Adrenal gland (tissue), 9 donors: ENCODE measurements at regions not wholly inside any gene's neighbourhood (a gene's known extent, or its start where the extent isn't known, plus 50 kb on each side); places are given as distances from the start of the nearest gene placed in this dataset.

Experiments
- DNase-seq, 7 donors: peaks; one replicate each; pipeline ENCODE4 v3.0.0-alpha.2; 2019 to 2020
- H3K27ac ChIP-seq, 5 donors: fragments of 200-600 bp; sonication (generic) in 4 of 5; 1 replicate in 3 of 5; 2 replicates in 2 of 5; pipeline versions ENCODE4 v1.5.1 to v1.8.0; 2016 to 2020; ENCODE audit warnings: mild to moderate bottlenecking in 1 of 5
- H3K27me3 ChIP-seq: fragments of 200-600 bp; 2 replicates; pipeline ENCODE4 v1.8.0; 2021
- H3K36me3 ChIP-seq, 2 donors: fragments of 200-600 bp; replicated peaks in 1 of 2; 1 replicate in 1 of 2; 2 replicates in 1 of 2; pipeline versions ENCODE4 v1.5.1 to v1.8.0; 2018 to 2022
- H3K4me1 ChIP-seq, 2 donors: fragments of 200-600 bp; replicated peaks in 1 of 2; 1 replicate in 1 of 2; 2 replicates in 1 of 2; pipeline versions ENCODE4 v1.5.1 to v1.8.0; 2018 to 2021
- H3K4me3 ChIP-seq, 4 donors: fragments of 200-600 bp; sonication (generic) in 3 of 4; one replicate each; pipeline ENCODE4 v1.5.1; 2016 to 2018
- H3K9me3 ChIP-seq, 3 donors: fragments of 200-600 bp; sonication (generic) in 1 of 3; replicated peaks in 1 of 3; 1 replicate in 2 of 3; 2 replicates in 1 of 3; pipeline versions ENCODE4 v1.5.1 to v1.8.0; 2016 to 2021
- POLR2A ChIP-seq, 2 donors: fragments of 450-650 bp; IDR thresholded peaks; one replicate each; pipeline ENCODE4 v1.6.1; 2017; ENCODE audit warnings: antibody characterized with exemption in 2 of 2, mild to moderate bottlenecking in 2 of 2, moderate library complexity in 1 of 2
- WGBS, 4 donors: extraction: QIAGEN DNeasy Blood & Tissue Kit in 2 of 4; methylation state at CpG; one replicate each; pipeline versions ENCODE4 v1.1.5 to v1.1.7; 2013 to 2017; 5-methylcytosine and 5-hydroxymethylcytosine counted together
- intact Hi-C, 2 donors: fragments of 100-400 bp; cut with DNase I; formaldehyde crosslinking; loops; one replicate each; pipeline versions ENCODE4 v1.14.1 to v1.15.0; 2022 to 2023
- TF ChIP-seq, protein P1 (sequence below), 6 experiments: fragments of 450-650 bp in 4 of 6; fragments of 200-600 bp in 2 of 6; sonication (generic) in 1 of 6; IDR thresholded peaks; 1 replicate in 5 of 6; 2 replicates in 1 of 6; pipeline versions ENCODE4 v1.5.1 to v1.8.0; 2016 to 2021; ENCODE audit warnings: antibody characterized with exemption in 6 of 6, mild to moderate bottlenecking in 2 of 6, moderate library complexity in 1 of 6
- donor health status: healthy with polysubstance abuse.
- donor health status: Bipolar disorder and iron deficiency.
- donor health status: DM: yes; HTN: yes; CAD: no.
- donor health status: DM: no; HTN: no; CAD: no.
- donor health status: DM: no; HTN: no; CAD: no.

DNA sequence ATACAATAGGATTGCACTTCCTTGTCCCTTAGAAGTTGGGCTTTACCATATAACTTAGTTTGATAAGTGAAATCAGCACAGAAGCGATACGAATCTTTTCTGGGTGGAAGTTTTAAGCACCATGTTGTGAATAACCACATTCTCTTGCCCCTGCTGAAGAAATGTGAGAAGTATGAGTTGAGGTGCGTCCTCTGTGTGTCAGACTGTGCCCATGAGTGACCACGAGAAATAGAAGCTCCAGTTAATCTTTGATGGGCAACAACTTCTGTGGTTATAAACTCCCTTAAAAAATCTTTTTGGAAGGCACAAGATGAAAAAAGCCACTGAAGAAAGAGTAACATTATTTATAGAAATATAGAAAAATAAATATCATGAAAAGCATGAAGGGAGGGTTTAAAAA lies 668.2 kb downstream of the DTWD2 start:
- TF ChIP-seq POLR2A (IDR thresholded peaks at IDR 0.05) = no peak
- TF ChIP-seq, protein P1, sequence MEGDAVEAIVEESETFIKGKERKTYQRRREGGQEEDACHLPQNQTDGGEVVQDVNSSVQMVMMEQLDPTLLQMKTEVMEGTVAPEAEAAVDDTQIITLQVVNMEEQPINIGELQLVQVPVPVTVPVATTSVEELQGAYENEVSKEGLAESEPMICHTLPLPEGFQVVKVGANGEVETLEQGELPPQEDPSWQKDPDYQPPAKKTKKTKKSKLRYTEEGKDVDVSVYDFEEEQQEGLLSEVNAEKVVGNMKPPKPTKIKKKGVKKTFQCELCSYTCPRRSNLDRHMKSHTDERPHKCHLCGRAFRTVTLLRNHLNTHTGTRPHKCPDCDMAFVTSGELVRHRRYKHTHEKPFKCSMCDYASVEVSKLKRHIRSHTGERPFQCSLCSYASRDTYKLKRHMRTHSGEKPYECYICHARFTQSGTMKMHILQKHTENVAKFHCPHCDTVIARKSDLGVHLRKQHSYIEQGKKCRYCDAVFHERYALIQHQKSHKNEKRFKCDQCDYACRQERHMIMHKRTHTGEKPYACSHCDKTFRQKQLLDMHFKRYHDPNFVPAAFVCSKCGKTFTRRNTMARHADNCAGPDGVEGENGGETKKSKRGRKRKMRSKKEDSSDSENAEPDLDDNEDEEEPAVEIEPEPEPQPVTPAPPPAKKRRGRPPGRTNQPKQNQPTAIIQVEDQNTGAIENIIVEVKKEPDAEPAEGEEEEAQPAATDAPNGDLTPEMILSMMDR (IDR thresholded peaks at IDR 0.05) = no peak
- H3K27me3 ChIP-seq = no peaks in the 10 kb centered on the region
- no peak for DNase-seq
- H3K36me3 ChIP-seq = no peaks in the 10 kb centered on the region
- WGBS, 4 donors = 89 to 95% (median 92%) methylated on average over 4 of the region's 4 CpGs
- H3K4me3 ChIP-seq = no peak overlapping the region
- H3K27ac ChIP-seq = no peak overlapping the region
- H3K9me3 ChIP-seq = no peaks in the 10 kb centered on the region
- no peaks in the 10 kb centered on the region for H3K4me1 ChIP-seq
- intact Hi-C loops = no loop called here

DNA sequence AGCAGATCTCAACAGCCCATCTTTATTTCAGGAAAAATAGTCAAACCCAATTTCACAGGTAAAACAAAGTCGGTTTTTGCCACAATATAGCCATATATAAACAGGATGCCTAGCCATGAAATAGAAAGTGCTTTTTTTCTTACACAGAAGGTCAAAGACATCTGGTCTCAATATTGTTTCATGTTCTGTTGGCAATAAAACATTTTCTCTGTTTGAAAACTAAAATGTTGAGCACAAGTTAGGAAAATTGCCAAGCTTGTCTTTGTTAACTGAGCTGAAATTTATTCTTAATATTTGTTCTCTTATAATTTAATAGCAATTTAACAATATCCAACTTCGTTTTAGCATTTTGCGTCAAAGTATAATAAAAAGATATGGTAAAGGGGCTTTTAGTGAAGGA lies 673.4 kb downstream of the DTWD2 start:
- no peak for DNase-seq
- intact Hi-C loops = no loop called here
- TF ChIP-seq POLR2A (IDR thresholded peaks at IDR 0.05) = no peak
- Histone ChIP-seq H3K4me1 (no peaks in the 10 kb centered on the region), H3K36me3 (no peaks in the 10 kb centered on the region), H3K4me3 (no peak overlapping the region), H3K9me3 (no peaks in the 10 kb centered on the region), H3K27me3 (no peaks in the 10 kb centered on the region), H3K27ac (no peak overlapping the region)
- 63 to 66% (median 65%) methylated on average over 3 of the region's 3 CpGs for WGBS, 4 donors

DNA sequence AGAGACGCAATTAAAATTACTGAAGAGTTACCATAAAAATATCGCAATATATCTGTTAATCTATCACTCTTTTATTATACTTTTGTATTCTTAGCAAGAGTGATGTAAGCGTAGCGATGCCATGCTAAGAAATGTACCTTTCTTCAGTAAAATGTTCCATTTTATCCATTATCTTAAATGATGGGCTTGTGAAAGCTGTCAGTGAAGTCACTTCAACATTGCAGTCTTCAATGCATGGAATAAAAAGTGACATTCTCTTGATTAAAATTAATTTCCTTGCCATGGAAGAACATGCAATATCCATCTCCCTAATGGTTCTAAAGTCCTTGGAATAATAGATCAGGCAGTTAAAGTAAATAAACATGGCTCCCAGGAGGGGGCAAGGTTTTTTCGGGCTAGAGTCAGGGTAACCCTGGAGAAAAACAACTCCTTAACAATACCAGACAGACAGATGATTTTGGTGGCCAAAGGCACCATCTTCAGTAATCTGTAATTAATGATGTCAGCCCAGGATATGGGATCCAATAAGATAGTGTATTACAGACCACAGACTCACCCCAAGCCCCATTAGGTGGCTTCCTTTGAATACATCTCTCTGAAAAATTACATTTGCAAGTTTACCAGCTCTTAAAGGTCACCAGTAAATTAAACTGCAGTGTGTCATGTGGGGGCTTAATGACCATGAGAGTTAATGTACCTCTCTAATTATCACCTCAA lies 677.1 kb downstream of the DTWD2 start:
- H3K9me3 ChIP-seq = no peaks in the 10 kb centered on the region
- 74 to 86% (median 84%) methylated on average over 5 of the region's 5 CpGs for WGBS, 4 donors
- H3K36me3 ChIP-seq = no peaks in the 10 kb centered on the region
- no peaks in the 10 kb centered on the region for H3K4me1 ChIP-seq
- intact Hi-C loops = no loop called here
- no peak for DNase-seq
- no peaks in the 10 kb centered on the region for H3K27me3 ChIP-seq
- H3K27ac ChIP-seq = no peak overlapping the region
- TF ChIP-seq, protein P1 (IDR thresholded peaks at IDR 0.05) = no peak
- no peak for TF ChIP-seq POLR2A (IDR thresholded peaks at IDR 0.05)
- H3K4me3 ChIP-seq = no peak overlapping the region

DNA sequence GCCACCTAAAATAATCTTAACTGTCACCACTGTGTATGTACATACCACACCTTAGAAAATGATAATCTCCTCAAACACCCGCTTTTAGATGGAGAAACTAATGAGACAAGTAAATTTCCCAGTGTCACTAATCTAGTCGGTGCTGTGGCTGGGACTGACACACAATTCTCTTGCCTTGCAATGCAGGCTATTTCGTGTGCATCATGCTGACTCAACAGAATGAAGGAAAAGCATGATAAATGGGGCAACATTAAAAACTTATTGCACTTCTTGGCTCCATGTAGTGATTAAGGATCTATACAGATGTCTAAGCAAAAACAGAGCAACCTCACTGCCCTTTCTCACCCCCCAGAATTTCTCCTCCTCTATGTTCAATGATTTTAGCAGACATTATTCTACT lies 677.9 kb downstream of the DTWD2 start:
- Histone ChIP-seq H3K36me3 (no peaks in the 10 kb centered on the region), H3K27me3 (no peaks in the 10 kb centered on the region), H3K4me3 (no peak overlapping the region), H3K27ac (no peak overlapping the region), H3K4me1 (no peaks in the 10 kb centered on the region), H3K9me3 (no peaks in the 10 kb centered on the region)
- TF ChIP-seq, protein P1 (IDR thresholded peaks at IDR 0.05) = no peak
- no peak for TF ChIP-seq POLR2A (IDR thresholded peaks at IDR 0.05)
- 45 to 64% (median 55%) methylated on average over 3 of the region's 3 CpGs for WGBS, 4 donors
- intact Hi-C loops = no loop called here
- DNase-seq = no peak

DNA sequence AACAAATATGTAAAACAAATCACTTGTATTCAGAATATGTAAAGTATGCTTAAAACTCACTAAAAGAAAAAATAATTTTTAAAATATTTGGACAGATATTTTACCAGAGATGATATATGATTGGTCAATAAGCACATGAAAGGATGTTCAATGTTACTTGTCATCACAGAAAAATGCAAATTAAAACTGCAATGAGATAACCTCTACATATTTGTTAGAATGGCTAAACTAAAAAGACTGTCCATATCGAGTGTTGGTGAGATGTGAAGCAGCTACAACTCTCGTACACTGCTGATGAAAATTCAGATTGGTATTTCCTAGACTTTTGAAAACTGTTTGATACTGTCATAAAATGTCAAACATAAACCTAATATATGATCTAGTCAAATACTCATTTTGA lies 685.1 kb downstream of the DTWD2 start:
- WGBS, 4 donors = 75 to 82% (median 79%) methylated on average over 2 of the region's 2 CpGs
- no peak for DNase-seq
- intact Hi-C loops = no loop called here
- no peaks in the 10 kb centered on the region for H3K4me1 ChIP-seq
- H3K36me3 ChIP-seq = no peaks in the 10 kb centered on the region
- H3K4me3 ChIP-seq = no peak overlapping the region
- no peaks in the 10 kb centered on the region for H3K9me3 ChIP-seq
- TF ChIP-seq POLR2A (IDR thresholded peaks at IDR 0.05) = no peak
- TF ChIP-seq, protein P1 (IDR thresholded peaks at IDR 0.05) = no peak
- H3K27ac ChIP-seq = no peak overlapping the region
- no peaks in the 10 kb centered on the region for H3K27me3 ChIP-seq
